ENCODE measurements at regions not wholly inside any gene's neighbourhood (a gene's known extent, or its start where the extent isn't known, plus 50 kb on each side); places are given as distances from the start of the nearest gene placed in this dataset.

GRCh38 chr9:80932947-80933780 is 756.2 kb downstream of the TLE1 start:
- no peak overlapping the region for H3K27ac ChIP-seq
- no peak for TF ChIP-seq CTCF (conservative IDR thresholded peaks at IDR 0.05)
- no peak for TF ChIP-seq ZFX (IDR thresholded peaks at IDR 0.05)

GRCh38 chr9:80932181-80932580 is 757.2 kb downstream of the TLE1 start:
- no peak for TF ChIP-seq CTCF (conservative IDR thresholded peaks at IDR 0.05)
- no peak for TF ChIP-seq ZFX (IDR thresholded peaks at IDR 0.05)
- no peak overlapping the region for H3K27ac ChIP-seq

GRCh38 chr9:80931163-80931562 is 758.2 kb downstream of the TLE1 start:
- no peak for TF ChIP-seq CTCF (conservative IDR thresholded peaks at IDR 0.05)
- no peak for TF ChIP-seq ZFX (IDR thresholded peaks at IDR 0.05)
- no peak overlapping the region for H3K27ac ChIP-seq

GRCh38 chr9:80928697-80929096 is 760.6 kb downstream of the TLE1 start:
- TF ChIP-seq ZFX (IDR thresholded peaks at IDR 0.05) (no peak), CTCF (conservative IDR thresholded peaks at IDR 0.05) (no peak)
- H3K27ac ChIP-seq = no peak overlapping the region

GRCh38 chr9:80926611-80927010 is 762.7 kb downstream of the TLE1 start:
- no peak overlapping the region for H3K27ac ChIP-seq
- no peak for TF ChIP-seq CTCF (conservative IDR thresholded peaks at IDR 0.05)
- TF ChIP-seq ZFX (IDR thresholded peaks at IDR 0.05) = no peak

GRCh38 chr9:80922544-80922943 is 766.8 kb downstream of the TLE1 start:
- TF ChIP-seq ZFX (IDR thresholded peaks at IDR 0.05) = no peak
- no peak for TF ChIP-seq CTCF (conservative IDR thresholded peaks at IDR 0.05)
- no peak overlapping the region for H3K27ac ChIP-seq

- no peak overlapping the region for H3K27ac ChIP-seq
- TF ChIP-seq ZFX (IDR thresholded peaks at IDR 0.05) (no peak), CTCF (conservative IDR thresholded peaks at IDR 0.05) (no peak)
Observed at GRCh38 chr9:80906728-80907127, 782.6 kb downstream of the TLE1 start.

Data from C4-2B (cell line).